ENCODE measurements at regions not wholly inside any gene's neighbourhood (a gene's known extent, or its start where the extent isn't known, plus 50 kb on each side); places are given as distances from the start of the nearest gene placed in this dataset.

DNA sequence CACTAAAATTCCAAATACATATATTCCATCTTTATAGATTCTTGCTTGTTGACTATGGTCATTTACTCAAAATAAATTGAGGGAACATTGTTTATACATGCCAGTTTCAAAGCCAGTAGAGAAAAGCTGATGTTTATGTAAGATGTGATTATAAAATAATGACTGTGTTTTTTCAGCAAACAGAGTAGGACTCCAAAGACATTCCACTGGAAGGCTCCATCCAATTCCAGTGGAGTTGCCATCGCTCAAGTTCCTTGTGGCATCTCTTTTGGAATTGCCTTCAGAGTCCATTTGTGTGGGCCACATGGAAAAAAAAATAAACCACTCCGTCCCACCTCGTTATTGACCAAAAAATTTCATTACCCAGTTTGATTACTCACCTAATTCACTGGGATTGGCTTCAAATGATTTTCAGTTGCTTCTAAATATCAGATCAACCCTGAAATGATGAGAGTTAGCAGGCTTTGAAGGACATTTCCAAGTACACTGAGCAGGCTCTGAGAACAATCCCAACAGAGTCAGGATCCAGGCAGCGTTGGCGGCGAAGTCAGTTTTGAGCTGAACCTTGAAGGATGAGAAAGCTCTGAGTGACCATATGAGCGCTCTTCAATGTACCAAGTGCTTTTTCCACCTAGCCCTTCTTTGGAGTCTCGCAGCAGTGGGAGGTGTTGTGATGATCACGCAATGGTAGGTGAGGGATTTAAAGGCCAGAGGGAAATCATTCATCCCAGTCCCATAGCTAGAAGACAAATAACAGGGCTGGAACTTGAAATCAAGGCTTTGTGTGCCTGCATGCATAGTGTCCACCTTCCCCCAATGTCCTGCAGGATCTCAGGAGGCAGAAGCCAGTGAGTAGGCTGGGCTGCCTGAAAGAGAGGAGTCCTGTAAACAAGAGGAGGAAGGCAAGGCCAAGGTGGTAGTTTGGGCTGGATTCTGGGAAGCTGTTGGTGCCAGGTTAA, 281.7 kb downstream of the CDC5L start:
- TF ChIP-seq, protein P1, sequence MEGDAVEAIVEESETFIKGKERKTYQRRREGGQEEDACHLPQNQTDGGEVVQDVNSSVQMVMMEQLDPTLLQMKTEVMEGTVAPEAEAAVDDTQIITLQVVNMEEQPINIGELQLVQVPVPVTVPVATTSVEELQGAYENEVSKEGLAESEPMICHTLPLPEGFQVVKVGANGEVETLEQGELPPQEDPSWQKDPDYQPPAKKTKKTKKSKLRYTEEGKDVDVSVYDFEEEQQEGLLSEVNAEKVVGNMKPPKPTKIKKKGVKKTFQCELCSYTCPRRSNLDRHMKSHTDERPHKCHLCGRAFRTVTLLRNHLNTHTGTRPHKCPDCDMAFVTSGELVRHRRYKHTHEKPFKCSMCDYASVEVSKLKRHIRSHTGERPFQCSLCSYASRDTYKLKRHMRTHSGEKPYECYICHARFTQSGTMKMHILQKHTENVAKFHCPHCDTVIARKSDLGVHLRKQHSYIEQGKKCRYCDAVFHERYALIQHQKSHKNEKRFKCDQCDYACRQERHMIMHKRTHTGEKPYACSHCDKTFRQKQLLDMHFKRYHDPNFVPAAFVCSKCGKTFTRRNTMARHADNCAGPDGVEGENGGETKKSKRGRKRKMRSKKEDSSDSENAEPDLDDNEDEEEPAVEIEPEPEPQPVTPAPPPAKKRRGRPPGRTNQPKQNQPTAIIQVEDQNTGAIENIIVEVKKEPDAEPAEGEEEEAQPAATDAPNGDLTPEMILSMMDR (conservative IDR thresholded peaks at IDR 0.05; ENCODE audit: low read length): no peak
- no peak for TF ChIP-seq EZH2phosphoT487 (IDR thresholded peaks at IDR 0.05; ENCODE audit: borderline replicate concordance)

All from Loucy (cell line).